GM19025 (cell line): ENCODE measurements at regions not wholly inside any gene's neighbourhood (a gene's known extent, or its start where the extent isn't known, plus 50 kb on each side); places are given as distances from the start of the nearest gene placed in this dataset.
A peak's percentile ranks its signal among the peaks of the same experiment; 100 is the strongest.

Experiments
- ATAC-seq: cut with Tn5 transposase; IDR thresholded peaks from one replicate; pipeline ENCODE4 v1.9.1; 2021; ENCODE audit warnings: mild to moderate bottlenecking, low read depth, moderate library complexity; ENCODE audit not compliant: unreplicated experiment

GRCh38 chr18:54716586-54716985, 111.7 kb upstream of the RAB27B start:
- no peak for ATAC-seq

DNA sequence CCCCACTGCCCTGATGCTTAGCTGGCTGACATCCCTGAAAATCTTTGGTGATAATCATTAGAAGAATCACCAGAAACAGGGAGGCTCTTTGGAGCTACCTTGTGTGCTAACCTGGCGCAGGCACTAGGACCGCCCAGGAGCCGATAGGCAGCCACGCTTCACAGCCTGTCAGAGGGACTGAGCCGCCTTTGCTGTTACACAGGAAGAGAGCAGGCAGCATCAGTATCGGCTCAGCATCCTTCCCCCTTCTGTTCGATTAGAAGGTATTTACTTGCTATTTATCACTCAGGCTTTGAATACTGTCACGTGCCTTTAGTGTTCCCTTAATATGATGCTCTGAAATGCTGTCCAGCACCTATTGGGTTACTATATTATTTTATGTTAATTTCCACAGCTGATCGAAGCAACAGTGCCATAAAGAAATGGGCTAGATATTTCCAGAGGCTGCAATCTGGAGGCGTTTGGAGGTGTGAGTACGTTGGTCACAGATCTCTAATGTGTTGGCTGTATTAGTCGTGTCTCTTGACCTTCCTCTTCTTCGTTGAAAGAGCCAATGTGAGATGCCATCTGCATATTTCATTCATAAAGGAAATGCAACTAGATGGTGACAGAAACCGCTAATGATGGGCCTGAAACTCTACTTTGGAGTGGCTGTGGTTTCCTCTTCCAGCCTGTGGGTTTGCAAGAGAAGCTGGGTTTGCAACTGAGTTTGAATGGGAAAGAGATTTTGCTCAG, 110.4 kb upstream of the RAB27B start:
- peak; percentile 45 for ATAC-seq

DNA sequence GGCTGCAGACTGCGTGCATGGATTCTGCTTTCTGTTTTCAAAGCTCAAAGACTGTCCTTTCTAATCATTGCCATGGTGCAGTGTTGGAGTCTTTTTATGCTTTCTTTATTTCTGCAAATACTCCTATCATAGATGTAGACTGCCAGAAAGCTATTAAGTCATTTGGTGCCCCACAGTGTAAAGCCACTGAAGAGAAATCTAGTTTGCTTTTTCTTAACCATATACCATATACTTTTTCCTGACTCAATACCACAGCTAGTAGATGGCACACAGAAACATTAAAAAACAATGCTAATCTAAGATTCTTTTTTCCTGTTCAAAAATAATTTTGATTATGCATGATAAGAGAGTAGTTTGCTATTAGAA, 109.9 kb upstream of the RAB27B start:
- ATAC-seq: no peak

DNA sequence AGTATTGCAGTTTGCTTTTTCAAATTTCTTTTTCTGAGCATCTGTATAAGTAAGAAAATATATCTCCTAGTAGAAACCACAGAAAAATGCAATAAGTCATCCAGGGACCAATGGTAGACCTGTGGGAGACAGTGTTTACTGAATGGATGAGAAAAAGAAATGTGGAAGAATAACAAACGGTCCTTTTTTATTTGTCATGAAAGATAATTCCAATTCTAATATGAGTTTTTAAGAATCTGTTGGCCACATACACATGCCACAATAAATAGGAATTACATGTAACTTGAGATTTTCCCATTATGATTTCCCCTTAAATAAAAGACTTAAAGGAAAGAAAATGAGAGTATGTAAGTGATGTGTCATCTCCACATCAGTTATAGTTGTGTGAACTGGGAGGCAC, 107.7 kb upstream of the RAB27B start:
- ATAC-seq: no peak

GRCh38 chr18:54726143-54726542, 102.1 kb upstream of the RAB27B start:
- ATAC-seq: no peak

GRCh38 chr18:54734059-54734458, 94.2 kb upstream of the RAB27B start:
- no peak for ATAC-seq

- ATAC-seq: no peak
Measured at GRCh38 chr18:54736981-54737380, 91.3 kb upstream of the RAB27B start.

GRCh38 chr18:54737986-54738385, 90.3 kb upstream of the RAB27B start:
- no peak for ATAC-seq

- ATAC-seq: no peak
Measured at GRCh38 chr18:54739476-54739875, 88.8 kb upstream of the RAB27B start.

DNA sequence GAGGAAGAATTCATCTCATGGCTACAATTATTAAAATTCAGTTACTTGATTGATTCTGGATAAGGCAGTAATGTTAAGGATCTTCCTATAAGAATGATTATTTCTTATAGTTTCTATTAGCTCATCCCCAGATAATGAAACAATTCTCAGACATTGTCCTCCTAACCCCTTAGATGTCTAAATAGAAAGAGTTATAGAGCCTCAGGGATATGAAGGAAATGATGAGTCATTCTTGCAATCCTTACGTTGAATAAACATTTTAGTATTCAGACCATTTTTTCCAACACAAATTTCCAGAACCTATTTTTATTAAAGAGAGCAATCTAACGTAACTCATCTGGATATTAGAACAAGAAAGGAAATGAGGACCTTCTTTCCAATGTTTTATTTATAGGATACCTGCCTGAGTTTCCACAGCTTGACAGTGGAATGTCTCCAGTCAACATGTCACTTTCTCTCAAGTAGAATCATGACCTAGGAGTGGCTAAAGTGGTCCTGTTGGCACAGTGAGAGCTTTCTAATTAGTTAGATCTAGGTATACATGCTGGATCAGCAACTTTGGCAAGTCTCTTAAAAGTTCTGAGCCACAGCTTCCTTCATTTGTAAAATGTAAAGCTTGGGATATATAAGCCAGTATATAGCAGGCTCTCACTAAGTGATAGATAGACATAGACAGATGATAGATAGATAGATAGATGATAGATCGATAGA, 88.0 kb upstream of the RAB27B start:
- ATAC-seq: no peak

DNA sequence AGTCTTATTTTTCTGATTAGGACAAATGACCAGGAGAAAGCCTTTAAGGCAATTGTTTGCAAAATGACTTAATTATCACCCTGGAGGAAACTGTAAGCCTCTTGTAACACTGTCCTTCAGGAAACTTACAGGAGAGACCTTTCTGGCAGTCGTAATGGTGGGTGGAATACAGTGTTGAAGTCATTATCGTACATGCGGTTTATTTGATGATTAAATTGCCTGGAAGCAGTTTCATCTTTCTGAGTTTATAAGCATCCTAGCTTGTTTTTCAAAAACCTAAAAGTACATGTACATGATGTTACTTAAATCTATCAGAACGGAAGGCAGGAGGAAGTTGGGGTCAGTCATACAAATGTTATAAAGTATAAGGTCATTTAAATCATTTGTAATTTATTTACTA, 86.2 kb upstream of the RAB27B start:
- no peak for ATAC-seq

DNA sequence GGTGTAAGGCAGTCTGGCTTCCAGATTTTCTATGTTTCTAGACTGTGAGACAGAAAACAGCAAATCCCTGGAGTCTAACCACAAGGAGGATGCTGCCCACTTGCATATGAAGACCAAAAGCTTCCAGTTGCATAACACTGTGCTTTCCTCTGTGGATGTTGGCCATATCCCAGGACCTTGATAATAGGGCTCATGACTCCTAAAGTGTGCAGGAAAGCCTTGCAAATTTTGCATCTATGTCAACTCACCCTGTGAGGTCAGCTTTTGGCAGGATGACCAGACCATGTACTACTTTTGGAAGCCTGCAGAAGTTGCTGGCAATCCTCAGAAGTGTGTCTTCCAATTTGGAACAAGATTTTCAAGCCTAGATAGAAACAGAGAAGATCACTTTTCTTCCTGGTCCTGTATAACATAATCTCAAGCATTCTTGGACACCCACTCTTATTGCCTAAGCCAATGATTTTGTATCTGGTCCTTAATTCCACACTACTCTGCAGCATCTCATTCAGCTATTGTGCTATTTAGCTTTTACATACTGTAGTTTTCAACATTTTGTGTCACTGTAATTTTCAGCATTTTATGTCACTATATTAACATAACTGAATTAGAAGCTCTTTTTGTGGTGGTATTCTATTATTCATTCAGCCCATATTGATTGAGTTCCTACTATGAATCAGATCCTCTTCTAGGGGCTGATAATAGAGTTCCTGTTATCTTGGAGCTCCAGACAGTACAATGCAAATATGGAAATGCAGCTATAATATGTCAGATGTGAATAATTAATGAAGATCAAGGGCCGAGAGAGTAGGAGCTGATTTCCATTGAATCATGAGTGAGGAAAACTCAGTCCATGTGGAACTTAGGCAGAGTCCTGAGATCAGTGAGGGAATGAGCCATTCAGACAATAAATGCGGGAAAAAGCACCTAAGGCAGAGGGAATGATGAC, 85.3 kb upstream of the RAB27B start:
- ATAC-seq: no peak

DNA sequence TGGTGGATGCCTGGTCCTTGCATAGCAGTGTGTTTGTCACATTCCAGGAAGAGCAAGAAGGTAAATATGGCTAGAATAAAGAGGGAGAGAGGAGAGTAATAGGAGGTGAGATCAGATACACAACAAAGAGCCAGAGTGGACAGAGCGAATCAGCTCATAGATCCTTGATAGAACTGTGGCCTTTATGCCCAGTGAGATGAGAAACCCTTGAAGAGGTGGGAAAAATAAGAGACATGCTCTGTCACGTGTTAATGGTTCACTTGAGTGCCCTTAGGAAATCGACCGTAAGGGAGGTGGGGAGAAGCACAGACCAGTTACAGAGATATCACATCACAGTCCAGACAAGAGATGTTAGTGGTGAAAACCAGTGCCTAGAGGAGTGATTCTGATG, 84.7 kb upstream of the RAB27B start:
- ATAC-seq: no peak

GRCh38 chr18:54749291-54749690, 79.0 kb upstream of the RAB27B start:
- ATAC-seq: no peak

GRCh38 chr18:54750350-54750749, 77.9 kb upstream of the RAB27B start:
- no peak for ATAC-seq

DNA sequence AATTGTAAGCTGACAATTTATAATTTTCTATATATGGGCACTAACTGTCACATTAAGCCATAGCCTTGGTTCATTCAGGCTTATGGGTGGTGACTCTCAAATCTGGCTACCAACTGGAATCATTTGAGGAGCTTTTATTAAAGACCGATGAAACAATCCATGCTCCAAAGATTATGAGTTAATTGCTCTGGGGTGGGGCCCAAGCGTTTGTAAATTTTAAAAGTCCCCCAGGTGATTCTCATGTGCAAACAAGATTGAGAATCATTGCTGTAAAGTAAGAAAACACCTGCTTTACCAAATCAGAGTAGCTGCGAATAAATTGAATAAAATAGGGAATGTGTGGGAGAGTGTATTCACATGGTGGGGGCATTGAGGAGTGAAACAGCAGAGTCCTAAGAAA, 76.1 kb upstream of the RAB27B start:
- no peak for ATAC-seq

- ATAC-seq: no peak
Measured at GRCh38 chr18:54755456-54755855, 72.8 kb upstream of the RAB27B start.

DNA sequence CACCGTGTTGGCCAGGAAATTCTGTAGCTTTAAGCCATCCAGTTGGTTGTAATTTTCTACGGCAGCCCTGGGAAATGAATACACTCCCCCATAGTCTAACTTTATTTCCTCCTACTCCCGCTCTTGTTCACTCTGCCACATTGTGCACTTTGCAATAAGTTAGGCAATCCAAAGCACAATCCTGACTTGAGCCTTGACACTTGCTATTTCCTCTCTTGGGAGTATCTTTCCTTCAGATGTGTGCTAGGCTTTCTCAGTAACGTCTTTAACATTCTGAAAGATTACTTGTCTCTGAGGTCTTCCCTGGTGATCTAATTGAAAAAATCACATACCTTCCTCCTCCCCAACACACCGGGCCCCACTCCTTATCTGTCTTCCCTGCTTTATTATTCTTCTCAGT, 65.9 kb upstream of the RAB27B start:
- ATAC-seq: no peak

DNA sequence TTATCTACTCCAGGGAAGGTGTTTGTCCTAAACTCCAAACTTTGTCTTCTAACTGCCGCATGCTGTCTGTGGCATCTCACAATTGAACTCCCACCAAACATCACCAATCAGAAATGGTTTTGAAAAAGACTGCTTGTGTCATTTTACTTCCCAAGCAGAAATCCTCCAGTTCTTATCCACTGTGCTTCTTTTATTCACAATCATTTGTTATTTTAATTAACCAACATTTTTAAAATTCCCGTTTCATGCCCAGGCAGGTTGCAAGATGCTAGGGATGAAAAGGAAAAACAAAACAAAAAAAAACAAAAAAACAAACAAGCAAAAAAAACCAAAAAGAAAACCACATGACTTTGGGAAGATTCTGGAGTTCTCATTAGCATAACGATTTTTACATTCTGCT, 63.5 kb upstream of the RAB27B start:
- ATAC-seq: no peak

GRCh38 chr18:54765636-54766375, 62.5 kb upstream of the RAB27B start:
- no peak for ATAC-seq

DNA sequence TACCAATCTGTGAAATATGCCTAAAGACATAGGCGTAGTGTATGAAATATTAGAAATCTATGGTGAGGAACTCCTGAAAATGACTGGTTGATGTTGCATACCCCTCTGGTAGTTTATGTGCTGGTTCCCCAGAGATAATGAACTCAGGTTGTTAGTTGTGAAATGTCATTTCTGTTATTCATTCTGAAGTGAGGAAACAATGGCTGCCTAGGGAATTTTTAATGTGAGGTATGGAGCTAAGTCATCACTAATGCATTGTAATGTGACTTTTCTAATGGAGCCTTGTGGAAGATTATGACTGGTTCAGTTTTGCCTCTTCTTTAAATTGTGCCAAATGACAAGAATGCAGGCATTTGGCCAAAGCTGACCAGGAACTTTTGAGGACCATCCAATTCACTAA, 61.6 kb upstream of the RAB27B start:
- no peak for ATAC-seq
